Colonic mucosa (tissue), 4 donors: ENCODE measurements at regions not wholly inside any gene's neighbourhood (a gene's known extent, or its start where the extent isn't known, plus 50 kb on each side); places are given as distances from the start of the nearest gene placed in this dataset.

Experiments
- DNase-seq: peaks from one replicate; pipeline ENCODE4 v3.0.0-alpha.2; 2020
- H3K27ac ChIP-seq: fragments of 200-600 bp; one replicate; pipeline ENCODE4 v1.8.0; 2021
- H3K27me3 ChIP-seq: fragments of 200-600 bp; one replicate; pipeline ENCODE4 v1.8.0; 2021
- H3K36me3 ChIP-seq: fragments of 200-600 bp; one replicate; pipeline ENCODE4 v1.8.0; 2021
- H3K4me1 ChIP-seq: fragments of 200-600 bp; one replicate; pipeline ENCODE4 v1.8.0; 2021; ENCODE audit warnings: mild to moderate bottlenecking
- H3K4me3 ChIP-seq: fragments of 200-600 bp; one replicate; pipeline ENCODE4 v1.8.0; 2021
- H3K9ac ChIP-seq, 2 donors: one replicate each; pipeline ENCODE4 v1.7.0; 2013; ENCODE audit warnings: control low read depth in 2 of 2, low read depth in 2 of 2, low read length in 2 of 2
- H3K9me3 ChIP-seq: fragments of 200-600 bp; one replicate; pipeline ENCODE4 v1.8.0; 2021
- intact Hi-C: fragments of 100-400 bp; cut with DNase I; formaldehyde crosslinking; loops from one replicate; pipeline ENCODE4 v1.14.1; 2022
- TF ChIP-seq, protein P1 (sequence below): fragments of 200-600 bp; IDR thresholded peaks from one replicate; pipeline ENCODE4 v1.8.0; 2022; ENCODE audit warnings: antibody characterized with exemption, mild to moderate bottlenecking
- donor health status: healthy.
- donor health status: DM: no; HTN: no; CAD: no.
- donor health status: DM: no; HTN: no; CAD: no.

GRCh38 chr1:207240325-207241101, 81.0 kb upstream of the CD55 start:
- Histone ChIP-seq H3K27ac (no peak overlapping the region), H3K4me1 (no peaks in the 10 kb centered on the region), H3K4me3 (no peak overlapping the region), H3K9me3 (no peaks in the 10 kb centered on the region), H3K27me3 (no peaks in the 10 kb centered on the region), H3K36me3 (no peaks in the 10 kb centered on the region), H3K9ac (no peak overlapping the region)
- TF ChIP-seq, protein P1, sequence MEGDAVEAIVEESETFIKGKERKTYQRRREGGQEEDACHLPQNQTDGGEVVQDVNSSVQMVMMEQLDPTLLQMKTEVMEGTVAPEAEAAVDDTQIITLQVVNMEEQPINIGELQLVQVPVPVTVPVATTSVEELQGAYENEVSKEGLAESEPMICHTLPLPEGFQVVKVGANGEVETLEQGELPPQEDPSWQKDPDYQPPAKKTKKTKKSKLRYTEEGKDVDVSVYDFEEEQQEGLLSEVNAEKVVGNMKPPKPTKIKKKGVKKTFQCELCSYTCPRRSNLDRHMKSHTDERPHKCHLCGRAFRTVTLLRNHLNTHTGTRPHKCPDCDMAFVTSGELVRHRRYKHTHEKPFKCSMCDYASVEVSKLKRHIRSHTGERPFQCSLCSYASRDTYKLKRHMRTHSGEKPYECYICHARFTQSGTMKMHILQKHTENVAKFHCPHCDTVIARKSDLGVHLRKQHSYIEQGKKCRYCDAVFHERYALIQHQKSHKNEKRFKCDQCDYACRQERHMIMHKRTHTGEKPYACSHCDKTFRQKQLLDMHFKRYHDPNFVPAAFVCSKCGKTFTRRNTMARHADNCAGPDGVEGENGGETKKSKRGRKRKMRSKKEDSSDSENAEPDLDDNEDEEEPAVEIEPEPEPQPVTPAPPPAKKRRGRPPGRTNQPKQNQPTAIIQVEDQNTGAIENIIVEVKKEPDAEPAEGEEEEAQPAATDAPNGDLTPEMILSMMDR: no peak
- intact Hi-C loops: no loop called here
- DNase-seq: no peak

GRCh38 chr1:207241164-207241934, 80.1 kb upstream of the CD55 start:
- intact Hi-C loops: no loop called here
- peak overlapping the region; percentile 34 for H3K27ac ChIP-seq
- H3K27me3 ChIP-seq: no peaks in the 10 kb centered on the region
- H3K9ac ChIP-seq: no peak overlapping the region
- H3K36me3 ChIP-seq: no peaks in the 10 kb centered on the region
- H3K9me3 ChIP-seq: no peaks in the 10 kb centered on the region
- no peaks in the 10 kb centered on the region for H3K4me1 ChIP-seq
- no peak overlapping the region for H3K4me3 ChIP-seq
- TF ChIP-seq, protein P1: no peak
- no peak for DNase-seq

GRCh38 chr1:207243442-207244408, 77.8 kb upstream of the CD55 start:
- no peak overlapping the region for H3K27ac ChIP-seq
- TF ChIP-seq, protein P1: no peak
- intact Hi-C loops: no loop called here
- H3K27me3 ChIP-seq: no peaks in the 10 kb centered on the region
- no peaks in the 10 kb centered on the region for H3K4me1 ChIP-seq
- no peaks in the 10 kb centered on the region for H3K9me3 ChIP-seq
- no peak overlapping the region for H3K9ac ChIP-seq
- no peak for DNase-seq
- no peak overlapping the region for H3K4me3 ChIP-seq
- H3K36me3 ChIP-seq: no peaks in the 10 kb centered on the region

DNA sequence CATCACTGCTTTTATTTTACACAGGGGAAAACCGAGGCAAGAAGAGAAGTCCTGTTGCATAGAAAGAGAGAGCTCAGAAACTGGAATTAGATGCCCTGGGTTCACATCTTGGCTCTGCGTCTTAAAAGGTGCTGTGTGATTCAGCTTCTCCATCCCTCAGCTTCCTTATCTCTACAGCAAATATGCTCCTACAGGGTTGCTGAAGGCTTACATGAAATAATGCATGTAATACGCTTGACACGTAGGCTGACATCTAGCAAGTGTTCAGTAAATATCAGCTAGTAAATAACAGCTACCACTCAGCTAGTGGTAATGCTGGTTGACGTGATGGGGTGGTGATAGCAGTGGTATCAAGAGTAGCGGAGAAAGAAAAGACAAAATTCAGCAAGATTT, 77.1 kb upstream of the CD55 start:
- H3K27me3 ChIP-seq: no peaks in the 10 kb centered on the region

More for the DNA sequence above, 77.1 kb upstream of the CD55 start:
- H3K9me3 ChIP-seq: no peaks in the 10 kb centered on the region
- no peaks in the 10 kb centered on the region for H3K36me3 ChIP-seq
- no peak overlapping the region for H3K27ac ChIP-seq
- DNase-seq: no peak
- H3K4me1 ChIP-seq: no peaks in the 10 kb centered on the region
- H3K9ac ChIP-seq: no peak overlapping the region
- intact Hi-C loops: no loop called here
- H3K4me3 ChIP-seq: no peak overlapping the region
- TF ChIP-seq, protein P1: no peak
